Subcutaneous abdominal adipose tissue (tissue), 5 donors: ENCODE measurements at regions not wholly inside any gene's neighbourhood (a gene's known extent, or its start where the extent isn't known, plus 50 kb on each side); places are given as distances from the start of the nearest gene placed in this dataset.

Experiments used
- H3K27ac ChIP-seq: one replicate; pipeline ENCODE4 v1.7.0; 2013; ENCODE audit warnings: low read depth, mild to moderate bottlenecking, inconsistent platforms, low read length, moderate library complexity
- H3K27me3 ChIP-seq, 5 donors: one replicate each; pipeline ENCODE4 v1.7.0; 2013; ENCODE audit warnings: low read length in 5 of 5, inconsistent platforms in 1 of 5; ENCODE audit not compliant: control insufficient read depth in 5 of 5, insufficient read depth in 4 of 5
- H3K36me3 ChIP-seq, 5 donors: one replicate each; pipeline ENCODE4 v1.7.0; 2013; ENCODE audit warnings: low read length in 5 of 5; ENCODE audit not compliant: control insufficient read depth in 5 of 5, insufficient read depth in 5 of 5
- H3K4me1 ChIP-seq, 5 donors: one replicate each; pipeline ENCODE4 v1.7.0; 2013; ENCODE audit warnings: low read length in 5 of 5, mild to moderate bottlenecking in 3 of 5, moderate library complexity in 1 of 5; ENCODE audit not compliant: control insufficient read depth in 5 of 5, insufficient read depth in 5 of 5
- H3K4me3 ChIP-seq, 5 donors: one replicate each; pipeline ENCODE4 v1.7.0; 2013; ENCODE audit warnings: low read length in 5 of 5, low read depth in 1 of 5
- H3K9ac ChIP-seq, 5 donors: one replicate each; pipeline ENCODE4 v1.7.0; 2013; ENCODE audit warnings: low read length in 5 of 5, mild to moderate bottlenecking in 4 of 5, moderate library complexity in 3 of 5
- H3K9me3 ChIP-seq, 5 donors: one replicate each; pipeline ENCODE4 v1.7.0; 2013; ENCODE audit warnings: low read length in 5 of 5; ENCODE audit not compliant: control insufficient read depth in 5 of 5
- donor health status: healthy.
- donor health status: healthy.
- donor health status: healthy.
- donor health status: healthy.
- donor health status: healthy.

GRCh38 chr2:176407706-176408105, 138.5 kb downstream of the MTX2 start:
- no peak overlapping the region for H3K9ac ChIP-seq
- H3K27me3 ChIP-seq: no peaks in the 10 kb centered on the region
- H3K4me3 ChIP-seq: no peak overlapping the region
- H3K4me1 ChIP-seq: peaks cover 0 to 4% (median 0%) of the 10 kb centered on the region in 5 donors
- H3K36me3 ChIP-seq: no peaks in the 10 kb centered on the region
- H3K9me3 ChIP-seq: no peaks in the 10 kb centered on the region
- no peak overlapping the region for H3K27ac ChIP-seq

GRCh38 chr2:176409671-176410070, 140.4 kb downstream of the MTX2 start:
- Histone ChIP-seq H3K9ac (no peak overlapping the region), H3K27me3 (no peaks in the 10 kb centered on the region), H3K4me1 (peaks cover 0 to 12% (median 3%) of the 10 kb centered on the region in 5 donors), H3K4me3 (no peak overlapping the region), H3K9me3 (no peaks in the 10 kb centered on the region), H3K36me3 (no peaks in the 10 kb centered on the region), H3K27ac (no peak overlapping the region)

GRCh38 chr2:176412136-176412535, 142.9 kb downstream of the MTX2 start:
- Histone ChIP-seq H3K9me3 (no peaks in the 10 kb centered on the region), H3K4me3 (no peak overlapping the region), H3K36me3 (no peaks in the 10 kb centered on the region), H3K9ac (no peak overlapping the region), H3K4me1 (peaks cover 0 to 26% (median 3%) of the 10 kb centered on the region in 5 donors), H3K27me3 (no peaks in the 10 kb centered on the region), H3K27ac (no peak overlapping the region)

- H3K36me3 ChIP-seq: no peaks in the 10 kb centered on the region
- peaks cover 0 to 26% (median 3%) of the 10 kb centered on the region in 5 donors for H3K4me1 ChIP-seq
- H3K27ac ChIP-seq: peak overlapping the region; percentile 21
- H3K9ac ChIP-seq: no peak overlapping the region
- no peaks in the 10 kb centered on the region for H3K27me3 ChIP-seq
- H3K9me3 ChIP-seq: no peaks in the 10 kb centered on the region
- no peak overlapping the region for H3K4me3 ChIP-seq
Observed at GRCh38 chr2:176413786-176414185, 144.5 kb downstream of the MTX2 start.

GRCh38 chr2:176414641-176415040, 145.4 kb downstream of the MTX2 start:
- H3K4me1 ChIP-seq: peaks cover 0 to 26% (median 3%) of the 10 kb centered on the region in 5 donors
- H3K4me3 ChIP-seq: no peak overlapping the region

GRCh38 chr2:176415174-176415895, 146.1 kb downstream of the MTX2 start:
- H3K9ac ChIP-seq: no peak overlapping the region
- peaks cover 0 to 26% (median 3%) of the 10 kb centered on the region in 5 donors for H3K4me1 ChIP-seq
- H3K27ac ChIP-seq: no peak overlapping the region
- peaks cover 0 to 2% (median 0%) of the 10 kb centered on the region in 5 donors for H3K27me3 ChIP-seq
- no peaks in the 10 kb centered on the region for H3K36me3 ChIP-seq
- no peak overlapping the region for H3K4me3 ChIP-seq
- no peaks in the 10 kb centered on the region for H3K9me3 ChIP-seq

More at GRCh38 chr2:176414641-176415040, 145.4 kb downstream of the MTX2 start:
- Histone ChIP-seq H3K9me3 (no peaks in the 10 kb centered on the region), H3K36me3 (no peaks in the 10 kb centered on the region), H3K27ac (peak overlapping the region; percentile 21), H3K27me3 (peaks cover 0 to 2% (median 0%) of the 10 kb centered on the region in 5 donors), H3K9ac (no peak overlapping the region)

- no peak overlapping the region for H3K4me3 ChIP-seq
- no peak overlapping the region for H3K27ac ChIP-seq
- no peaks in the 10 kb centered on the region for H3K36me3 ChIP-seq
- H3K9ac ChIP-seq: no peak overlapping the region
- H3K4me1 ChIP-seq: peaks cover 0 to 28% (median 3%) of the 10 kb centered on the region in 5 donors
- H3K27me3 ChIP-seq: peaks cover 0 to 2% (median 0%) of the 10 kb centered on the region in 5 donors
- no peaks in the 10 kb centered on the region for H3K9me3 ChIP-seq
Observed at GRCh38 chr2:176415937-176416499, 146.8 kb downstream of the MTX2 start.

GRCh38 chr2:176418768-176419167, 149.5 kb downstream of the MTX2 start:
- Histone ChIP-seq H3K9ac (no peak overlapping the region), H3K4me3 (no peak overlapping the region), H3K9me3 (no peaks in the 10 kb centered on the region), H3K4me1 (peaks cover 0 to 22% (median 0%) of the 10 kb centered on the region in 5 donors), H3K27ac (no peak overlapping the region), H3K36me3 (no peaks in the 10 kb centered on the region), H3K27me3 (peaks cover 0 to 3% (median 0%) of the 10 kb centered on the region in 5 donors)

- Histone ChIP-seq H3K36me3 (no peaks in the 10 kb centered on the region), H3K27me3 (peaks cover 0 to 4% (median 0%) of the 10 kb centered on the region in 5 donors), H3K9ac (no peak overlapping the region), H3K4me3 (no peak overlapping the region), H3K4me1 (peaks cover 0 to 21% (median 0%) of the 10 kb centered on the region in 5 donors), H3K9me3 (no peaks in the 10 kb centered on the region), H3K27ac (no peak overlapping the region)
Observed at GRCh38 chr2:176419591-176420071, 150.4 kb downstream of the MTX2 start.
